ENCODE measurements at regions not wholly inside any gene's neighbourhood (a gene's known extent, or its start where the extent isn't known, plus 50 kb on each side); places are given as distances from the start of the nearest gene placed in this dataset.

DNA sequence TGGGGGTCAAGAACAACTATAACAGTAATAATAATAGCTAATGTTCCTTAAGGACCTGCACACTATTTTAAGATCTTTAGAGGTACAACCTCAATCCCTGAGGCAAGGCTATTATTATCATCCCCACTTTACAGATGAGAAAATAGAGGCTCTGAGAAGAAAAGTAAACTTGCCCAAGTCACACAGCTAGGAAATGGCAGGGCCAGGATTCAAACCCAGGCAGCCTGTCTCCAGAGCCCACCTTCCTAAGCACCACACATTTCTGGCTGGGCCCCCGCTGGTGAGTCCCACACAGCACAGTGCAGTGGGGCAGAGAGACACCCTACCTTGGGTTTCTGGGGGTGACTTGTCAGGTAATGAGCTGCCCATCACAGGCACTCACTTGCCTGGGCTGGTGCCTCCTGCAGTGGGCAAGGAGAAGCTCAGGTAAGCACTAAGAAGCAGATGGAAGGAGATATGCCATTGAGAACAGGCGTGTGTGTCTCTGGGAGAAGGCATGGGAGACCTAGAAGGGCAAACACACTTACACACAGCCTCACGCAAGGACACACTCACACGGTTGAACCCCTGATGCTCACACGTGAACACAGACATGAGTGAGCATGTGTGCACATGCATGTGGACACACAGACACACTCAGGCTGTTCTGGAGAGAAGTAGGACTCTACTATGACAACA lies 104.4 kb upstream of the ZMIZ1 start:
- TF ChIP-seq EGR1 (IDR thresholded peaks at IDR 0.05) (no peak), YY1 (IDR thresholded peaks at IDR 0.05; ENCODE audit: low read depth) (no peak), USF1 (IDR thresholded peaks at IDR 0.05) (no peak), EP300 (IDR thresholded peaks at IDR 0.05; ENCODE audit: borderline replicate concordance) (no peak), TEAD4 (IDR thresholded peaks at IDR 0.05) (no peak), CREB1 (IDR thresholded peaks at IDR 0.05; ENCODE audit: low read depth) (no peak)
- TF ChIP-seq, protein P1, sequence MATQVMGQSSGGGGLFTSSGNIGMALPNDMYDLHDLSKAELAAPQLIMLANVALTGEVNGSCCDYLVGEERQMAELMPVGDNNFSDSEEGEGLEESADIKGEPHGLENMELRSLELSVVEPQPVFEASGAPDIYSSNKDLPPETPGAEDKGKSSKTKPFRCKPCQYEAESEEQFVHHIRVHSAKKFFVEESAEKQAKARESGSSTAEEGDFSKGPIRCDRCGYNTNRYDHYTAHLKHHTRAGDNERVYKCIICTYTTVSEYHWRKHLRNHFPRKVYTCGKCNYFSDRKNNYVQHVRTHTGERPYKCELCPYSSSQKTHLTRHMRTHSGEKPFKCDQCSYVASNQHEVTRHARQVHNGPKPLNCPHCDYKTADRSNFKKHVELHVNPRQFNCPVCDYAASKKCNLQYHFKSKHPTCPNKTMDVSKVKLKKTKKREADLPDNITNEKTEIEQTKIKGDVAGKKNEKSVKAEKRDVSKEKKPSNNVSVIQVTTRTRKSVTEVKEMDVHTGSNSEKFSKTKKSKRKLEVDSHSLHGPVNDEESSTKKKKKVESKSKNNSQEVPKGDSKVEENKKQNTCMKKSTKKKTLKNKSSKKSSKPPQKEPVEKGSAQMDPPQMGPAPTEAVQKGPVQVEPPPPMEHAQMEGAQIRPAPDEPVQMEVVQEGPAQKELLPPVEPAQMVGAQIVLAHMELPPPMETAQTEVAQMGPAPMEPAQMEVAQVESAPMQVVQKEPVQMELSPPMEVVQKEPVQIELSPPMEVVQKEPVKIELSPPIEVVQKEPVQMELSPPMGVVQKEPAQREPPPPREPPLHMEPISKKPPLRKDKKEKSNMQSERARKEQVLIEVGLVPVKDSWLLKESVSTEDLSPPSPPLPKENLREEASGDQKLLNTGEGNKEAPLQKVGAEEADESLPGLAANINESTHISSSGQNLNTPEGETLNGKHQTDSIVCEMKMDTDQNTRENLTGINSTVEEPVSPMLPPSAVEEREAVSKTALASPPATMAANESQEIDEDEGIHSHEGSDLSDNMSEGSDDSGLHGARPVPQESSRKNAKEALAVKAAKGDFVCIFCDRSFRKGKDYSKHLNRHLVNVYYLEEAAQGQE (IDR thresholded peaks at IDR 0.05; ENCODE audit: low read depth): no peak
- TF ChIP-seq, protein P2, sequence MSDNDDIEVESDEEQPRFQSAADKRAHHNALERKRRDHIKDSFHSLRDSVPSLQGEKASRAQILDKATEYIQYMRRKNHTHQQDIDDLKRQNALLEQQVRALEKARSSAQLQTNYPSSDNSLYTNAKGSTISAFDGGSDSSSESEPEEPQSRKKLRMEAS (IDR thresholded peaks at IDR 0.05): no peak

Measured in Ishikawa (cell line).